MM.1S (cell line): ENCODE measurements at regions not wholly inside any gene's neighbourhood (a gene's known extent, or its start where the extent isn't known, plus 50 kb on each side); places are given as distances from the start of the nearest gene placed in this dataset.

Experiments used
- DNase-seq: peaks from one replicate; pipeline ENCODE4 v3.0.0-alpha.2; 2015
- H2AFZ ChIP-seq: fragments of 300-600 bp; sonication (generic); 2 replicates; pipeline ENCODE4 v1.6.0; 2016; ENCODE audit warnings: antibody characterized with exemption, low read length
- H3F3A ChIP-seq: fragments of 300-600 bp; sonication (generic); 2 replicates; pipeline ENCODE4 v1.6.1; 2016; ENCODE audit warnings: mild to moderate bottlenecking, antibody characterized with exemption, low read length, moderate library complexity, mixed read lengths; ENCODE audit not compliant: insufficient read depth
- H3K27ac ChIP-seq: fragments of 300-600 bp; sonication (generic); 2 replicates; pipeline ENCODE4 v1.5.1; 2016; ENCODE audit warnings: mild to moderate bottlenecking, low read length
- H3K27me3 ChIP-seq: fragments of 300-600 bp; sonication (generic); replicated peaks from 2 replicates; pipeline ENCODE4 v1.6.0; 2016; ENCODE audit warnings: low read length; ENCODE audit not compliant: insufficient read depth
- H3K36me3 ChIP-seq: fragments of 300-600 bp; sonication (generic); replicated peaks from 2 replicates; pipeline ENCODE4 v1.6.1; 2016; ENCODE audit warnings: mild to moderate bottlenecking, low read length, mixed read lengths; ENCODE audit not compliant: insufficient read depth
- H3K4me1 ChIP-seq: fragments of 300-600 bp; sonication (generic); 2 replicates; pipeline ENCODE4 v1.6.1; 2016; ENCODE audit warnings: low read length, mixed read lengths
- H3K4me2 ChIP-seq: fragments of 300-600 bp; sonication (generic); 2 replicates; pipeline ENCODE4 v1.6.0; 2016; ENCODE audit warnings: low read depth, low read length
- H3K4me3 ChIP-seq: fragments of 300-600 bp; sonication (generic); 2 replicates; pipeline ENCODE4 v1.5.1; 2016; ENCODE audit warnings: low read length, mixed read lengths
- H3K79me2 ChIP-seq: fragments of 300-600 bp; sonication (generic); 2 replicates; pipeline ENCODE4 v1.6.1; 2016; ENCODE audit warnings: mixed run types, low read length, mixed read lengths
- H3K9ac ChIP-seq: fragments of 300-600 bp; sonication (generic); 2 replicates; pipeline ENCODE4 v1.6.1; 2016; ENCODE audit warnings: low read length, mixed read lengths
- H3K9me2 ChIP-seq: fragments of 300-600 bp; sonication (generic); replicated peaks from 2 replicates; pipeline ENCODE4 v1.6.1; 2016; ENCODE audit warnings: mild to moderate bottlenecking, low read length, mixed read lengths; ENCODE audit not compliant: insufficient read depth
- H3K9me3 ChIP-seq: fragments of 300-600 bp; sonication (generic); replicated peaks from 2 replicates; pipeline ENCODE4 v1.6.1; 2016; ENCODE audit warnings: mild to moderate bottlenecking, low read length, mixed read lengths; ENCODE audit not compliant: insufficient read depth
- H4K20me1 ChIP-seq: fragments of 300-600 bp; sonication (generic); 2 replicates; pipeline ENCODE4 v1.6.1; 2016; ENCODE audit warnings: mild to moderate bottlenecking, low read length, moderate library complexity, mixed read lengths; ENCODE audit not compliant: insufficient read depth
- EZH2 ChIP-seq: fragments of 300-600 bp; sonication (generic); optimal IDR thresholded peaks from 2 replicates; pipeline ENCODE3; 2017; ENCODE audit warnings: low read depth, mild to moderate bottlenecking, antibody characterized with exemption, low read length, mixed read lengths
- EZH2phosphoT487 ChIP-seq: fragments of 300-600 bp; sonication (generic); IDR thresholded peaks from 2 replicates; pipeline ENCODE4 v1.6.1; 2018; ENCODE audit warnings: antibody characterized with exemption, low read length
- TF ChIP-seq, protein P1 (sequence below): fragments of 300-600 bp; sonication (generic); IDR thresholded peaks from 2 replicates; pipeline ENCODE4 v1.5.1; 2016; ENCODE audit warnings: antibody characterized with exemption, low read length, mixed read lengths

DNA sequence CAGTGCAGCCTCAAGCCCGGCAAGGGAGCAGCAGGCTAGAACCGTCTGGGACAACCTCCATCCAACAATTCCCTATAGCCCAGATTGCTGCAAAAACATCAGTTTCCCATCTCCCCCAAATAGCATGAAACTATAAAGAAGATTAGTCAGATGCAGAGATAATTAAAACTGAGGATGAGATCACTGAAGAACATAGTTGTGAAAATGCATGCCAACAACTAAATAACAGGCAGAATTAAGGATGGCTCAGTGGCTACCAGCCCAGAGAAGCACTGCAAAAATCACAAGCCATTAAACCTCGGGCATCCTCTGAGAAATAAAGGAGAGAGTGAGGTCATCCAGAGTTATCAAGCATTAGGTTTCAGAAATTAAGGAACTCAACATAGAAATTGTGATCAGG lies 427.1 kb downstream of the TNS3 start:
- Histone ChIP-seq H3K4me2 (no peak overlapping the region), H4K20me1 (no peaks in the 10 kb centered on the region)

DNA sequence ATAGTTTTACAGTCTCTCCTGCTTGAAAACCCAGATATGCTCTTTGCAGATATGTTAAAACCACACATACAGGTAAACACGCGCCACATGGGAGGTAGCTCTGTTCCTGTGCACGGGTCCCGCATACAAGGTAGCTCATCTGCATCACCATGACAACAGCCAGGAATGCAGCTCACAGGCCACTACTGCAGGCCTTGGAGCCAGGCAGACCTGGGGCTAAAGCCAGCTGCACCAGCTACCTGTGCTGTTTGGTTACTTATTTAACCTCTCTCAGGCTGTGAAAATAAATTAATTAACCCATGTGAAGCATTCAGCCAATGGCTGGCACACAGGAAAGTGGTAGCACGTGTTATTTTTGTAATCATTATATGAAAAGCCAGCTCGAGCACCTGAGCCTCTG lies 428.3 kb downstream of the TNS3 start:
- H3K4me2 ChIP-seq = no peak overlapping the region
- no peaks in the 10 kb centered on the region for H4K20me1 ChIP-seq
- no peak overlapping the region for H3K27ac ChIP-seq
- H3K9ac ChIP-seq = no peak overlapping the region
- H3K79me2 ChIP-seq = no peaks in the 10 kb centered on the region
- no peaks in the 10 kb centered on the region for H3K9me2 ChIP-seq
- H3K4me3 ChIP-seq = no peak overlapping the region
- TF ChIP-seq EZH2 = no peak
- no peak for TF ChIP-seq EZH2phosphoT487
- TF ChIP-seq, protein P1, sequence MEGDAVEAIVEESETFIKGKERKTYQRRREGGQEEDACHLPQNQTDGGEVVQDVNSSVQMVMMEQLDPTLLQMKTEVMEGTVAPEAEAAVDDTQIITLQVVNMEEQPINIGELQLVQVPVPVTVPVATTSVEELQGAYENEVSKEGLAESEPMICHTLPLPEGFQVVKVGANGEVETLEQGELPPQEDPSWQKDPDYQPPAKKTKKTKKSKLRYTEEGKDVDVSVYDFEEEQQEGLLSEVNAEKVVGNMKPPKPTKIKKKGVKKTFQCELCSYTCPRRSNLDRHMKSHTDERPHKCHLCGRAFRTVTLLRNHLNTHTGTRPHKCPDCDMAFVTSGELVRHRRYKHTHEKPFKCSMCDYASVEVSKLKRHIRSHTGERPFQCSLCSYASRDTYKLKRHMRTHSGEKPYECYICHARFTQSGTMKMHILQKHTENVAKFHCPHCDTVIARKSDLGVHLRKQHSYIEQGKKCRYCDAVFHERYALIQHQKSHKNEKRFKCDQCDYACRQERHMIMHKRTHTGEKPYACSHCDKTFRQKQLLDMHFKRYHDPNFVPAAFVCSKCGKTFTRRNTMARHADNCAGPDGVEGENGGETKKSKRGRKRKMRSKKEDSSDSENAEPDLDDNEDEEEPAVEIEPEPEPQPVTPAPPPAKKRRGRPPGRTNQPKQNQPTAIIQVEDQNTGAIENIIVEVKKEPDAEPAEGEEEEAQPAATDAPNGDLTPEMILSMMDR = no peak
- H3K9me3 ChIP-seq = no peaks in the 10 kb centered on the region
- H3K36me3 ChIP-seq = no peaks in the 10 kb centered on the region
- H3F3A ChIP-seq = no peaks in the 10 kb centered on the region
- H3K27me3 ChIP-seq = no peaks in the 10 kb centered on the region
- no peak overlapping the region for H2AFZ ChIP-seq
- DNase-seq = no peak
- no peaks in the 10 kb centered on the region for H3K4me1 ChIP-seq

More for the DNA sequence above, 427.1 kb downstream of the TNS3 start:
- Histone ChIP-seq H3K27me3 (no peaks in the 10 kb centered on the region), H3K79me2 (no peaks in the 10 kb centered on the region), H3K4me3 (no peak overlapping the region), H3K4me1 (no peaks in the 10 kb centered on the region), H3K9me2 (no peaks in the 10 kb centered on the region), H3K36me3 (no peaks in the 10 kb centered on the region), H3K9ac (no peak overlapping the region), H2AFZ (no peak overlapping the region), H3K9me3 (no peaks in the 10 kb centered on the region), H3F3A (no peaks in the 10 kb centered on the region), H3K27ac (no peak overlapping the region)
- no peak for TF ChIP-seq EZH2
- TF ChIP-seq EZH2phosphoT487 = no peak
- TF ChIP-seq, protein P1 = no peak
- DNase-seq = no peak

DNA sequence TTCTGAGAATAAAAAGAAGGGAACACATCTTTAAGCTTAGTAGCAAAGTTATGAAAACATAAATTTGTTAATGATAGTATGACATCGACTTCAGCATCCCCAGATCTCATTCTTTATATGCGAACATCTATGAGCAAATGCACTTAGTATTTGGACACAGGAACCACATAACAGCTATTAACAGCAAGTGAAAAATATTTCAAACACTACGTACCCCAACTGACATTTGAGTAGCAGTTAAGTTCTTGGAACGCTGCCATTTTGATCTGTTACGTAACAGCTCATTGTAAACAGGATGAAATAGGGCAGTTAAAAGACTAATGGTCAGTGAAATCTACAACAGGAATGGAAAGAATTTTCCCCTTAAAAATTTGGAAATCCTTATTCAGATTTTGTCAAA lies 428.9 kb downstream of the TNS3 start:
- no peak overlapping the region for H3K4me3 ChIP-seq
- no peaks in the 10 kb centered on the region for H3K27me3 ChIP-seq
- no peaks in the 10 kb centered on the region for H4K20me1 ChIP-seq
- no peak overlapping the region for H3K9ac ChIP-seq
- no peaks in the 10 kb centered on the region for H3K79me2 ChIP-seq
- no peak for TF ChIP-seq EZH2
- TF ChIP-seq, protein P1 = no peak
- TF ChIP-seq EZH2phosphoT487 = no peak
- H3K9me2 ChIP-seq = no peaks in the 10 kb centered on the region
- H3K4me2 ChIP-seq = no peak overlapping the region
- no peak for DNase-seq
- H3K27ac ChIP-seq = no peak overlapping the region
- H3K4me1 ChIP-seq = no peaks in the 10 kb centered on the region
- no peaks in the 10 kb centered on the region for H3K36me3 ChIP-seq
- no peaks in the 10 kb centered on the region for H3F3A ChIP-seq
- H2AFZ ChIP-seq = no peak overlapping the region
- H3K9me3 ChIP-seq = no peaks in the 10 kb centered on the region
